Activated CD4-positive, alpha-beta T cell treated with anti-CD3 and anti-CD28 coated beads, Interleukin-2, amount 50 U/mL, for 4 hours (primary cell): ENCODE measurements at regions not wholly inside any gene's neighbourhood (a gene's known extent, or its start where the extent isn't known, plus 50 kb on each side); places are given as distances from the start of the nearest gene placed in this dataset.
A peak's percentile ranks its signal among the peaks of the same experiment; 100 is the strongest.
"Not testable (repeated sequence)": the region's sequence is repeated elsewhere in the genome, so short reads cannot be mapped to it uniquely, and the experiment has no call there.

Source experiments
- DNase-seq, 2 experiments: peaks; one replicate each; pipeline ENCODE4 v3.0.0-alpha.2; 2020

- DNase-seq = not testable (repeated sequence)
Observed at GRCh38 chr10:38364073-38364472, 269.9 kb downstream of the ZNF37A start.

DNA sequence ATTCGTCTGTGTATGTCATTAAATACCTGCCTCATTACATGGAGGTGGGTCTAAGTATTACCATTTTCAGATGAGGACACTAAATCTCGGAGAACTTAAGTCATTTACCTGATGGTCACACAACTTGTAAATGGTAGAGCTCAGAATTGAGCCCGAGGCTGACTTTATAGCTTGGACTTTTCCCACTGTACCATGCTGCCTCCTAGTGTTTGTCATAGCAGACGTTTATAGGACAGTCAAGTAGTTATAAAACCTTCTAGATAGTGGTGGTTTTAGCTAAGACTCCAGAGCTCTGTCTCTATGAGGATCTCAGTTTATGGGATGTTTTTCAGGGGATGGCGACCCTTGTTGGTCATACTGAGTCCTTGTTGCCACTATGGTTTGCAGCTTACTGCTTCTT is 271.8 kb downstream of the ZNF37A start:
- DNase-seq = not testable (repeated sequence)

DNA sequence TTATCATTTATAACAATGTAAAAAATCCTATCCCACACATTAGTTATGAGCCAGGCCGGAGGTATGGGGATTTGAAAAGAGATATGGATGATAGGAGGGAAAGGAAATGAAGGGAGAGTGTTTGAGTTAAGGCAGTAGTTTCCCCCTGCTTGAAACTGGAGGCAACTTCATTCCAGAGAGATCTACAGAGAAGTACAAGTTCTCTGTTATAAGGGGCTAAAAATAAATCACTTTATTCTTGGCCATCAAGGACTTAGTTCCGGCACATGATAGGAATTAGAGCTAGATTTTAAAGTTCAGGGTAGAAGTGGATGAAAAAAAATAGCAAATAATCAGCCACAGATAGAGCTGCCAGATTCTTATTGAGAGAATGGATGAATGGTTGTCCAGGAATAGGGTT is 289.7 kb downstream of the ZNF37A start:
- not testable (repeated sequence) for DNase-seq

DNA sequence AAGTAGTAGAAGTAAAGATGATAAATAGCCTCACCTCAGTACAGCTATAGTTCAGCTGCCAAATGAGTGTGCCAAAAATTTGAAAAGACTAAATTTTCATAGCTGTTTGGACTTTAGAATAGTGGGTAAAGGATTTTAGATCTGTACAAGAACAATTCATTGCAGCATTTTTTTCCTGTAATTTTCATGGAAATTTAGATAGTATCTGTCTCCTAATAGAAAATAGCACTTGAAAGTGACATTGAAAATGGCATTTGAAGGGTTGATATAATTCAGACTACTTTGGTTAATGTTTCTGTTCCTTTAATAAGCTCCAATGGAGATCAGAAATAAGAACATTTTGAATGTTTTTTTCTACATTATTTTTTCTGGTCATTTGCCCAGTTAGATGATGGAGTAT is 292.7 kb downstream of the ZNF37A start:
- DNase-seq = not testable (repeated sequence)

DNA sequence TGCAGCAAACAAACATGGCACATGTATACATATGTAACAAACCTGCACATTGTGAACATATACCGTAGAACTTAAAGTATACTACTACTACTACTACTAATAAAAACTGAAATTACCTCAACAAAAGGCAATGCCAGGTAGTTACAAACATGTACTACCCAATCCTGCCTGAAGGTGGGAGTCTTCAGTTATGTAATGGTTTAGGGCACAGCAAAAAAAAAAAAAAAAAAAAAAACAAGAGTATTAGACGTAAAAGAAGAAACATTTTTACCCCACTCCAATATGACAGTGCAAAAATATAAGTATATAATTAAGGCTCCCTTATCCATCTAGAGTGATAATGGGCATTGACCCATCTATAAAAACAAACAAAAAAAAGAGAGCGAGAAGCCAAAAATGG is 296.6 kb downstream of the ZNF37A start:
- DNase-seq = peak in 1 of 2 experiments; percentile 18

DNA sequence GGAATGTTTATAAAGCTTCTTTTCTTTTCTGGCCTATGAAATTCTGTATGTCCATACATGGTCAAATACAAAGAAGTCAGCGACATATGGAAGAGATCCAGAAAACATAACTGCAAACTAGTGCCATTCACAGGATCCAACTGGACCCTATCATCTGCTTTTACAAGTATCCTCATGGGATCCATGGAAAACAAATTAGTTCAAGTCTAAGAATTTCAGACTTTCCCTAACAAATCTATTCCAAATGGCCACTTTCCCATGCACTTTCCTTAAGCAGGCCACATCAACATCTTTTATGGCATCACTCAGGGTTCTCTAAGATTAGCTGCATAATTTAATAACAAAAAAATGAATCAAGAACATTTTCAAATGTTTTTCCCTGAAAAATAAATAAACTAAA is 301.3 kb downstream of the ZNF37A start:
- DNase-seq = not testable (repeated sequence)

DNA sequence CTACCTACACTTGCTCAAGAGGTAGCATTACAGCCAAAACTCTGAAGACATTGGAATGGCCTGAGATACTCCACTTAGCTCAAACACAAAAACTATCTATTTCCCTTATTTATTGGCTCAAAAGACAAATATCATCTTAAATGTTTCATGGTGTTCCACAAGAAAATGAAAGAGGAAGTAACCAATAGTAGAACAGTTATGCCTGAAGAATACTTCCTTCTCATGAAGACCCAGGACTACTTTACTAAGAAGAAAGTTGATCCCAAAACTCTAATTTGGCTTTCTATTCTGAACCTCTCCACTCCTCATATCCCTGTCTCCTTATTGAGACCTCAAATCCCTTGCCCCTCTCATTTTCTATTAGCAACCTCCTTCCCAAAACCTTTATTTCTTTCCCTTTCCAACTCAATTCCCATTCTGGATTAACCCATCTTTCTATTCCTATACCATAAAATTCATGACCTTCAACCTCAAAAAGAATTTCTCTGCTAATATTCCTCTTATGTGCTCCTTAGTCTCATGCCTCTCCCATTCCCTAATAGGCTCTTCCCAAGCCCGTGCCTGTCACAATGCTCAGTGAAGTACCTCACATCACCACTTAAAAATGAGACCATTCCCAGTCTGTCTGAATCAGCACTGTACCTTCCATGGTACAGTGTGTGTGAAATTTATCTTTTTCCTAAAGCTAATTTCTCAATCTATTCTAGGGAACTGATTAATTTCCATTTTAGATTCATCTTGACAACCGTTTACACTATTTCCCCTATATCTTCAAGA is 302.2 kb downstream of the ZNF37A start:
- not testable (repeated sequence) for DNase-seq

DNA sequence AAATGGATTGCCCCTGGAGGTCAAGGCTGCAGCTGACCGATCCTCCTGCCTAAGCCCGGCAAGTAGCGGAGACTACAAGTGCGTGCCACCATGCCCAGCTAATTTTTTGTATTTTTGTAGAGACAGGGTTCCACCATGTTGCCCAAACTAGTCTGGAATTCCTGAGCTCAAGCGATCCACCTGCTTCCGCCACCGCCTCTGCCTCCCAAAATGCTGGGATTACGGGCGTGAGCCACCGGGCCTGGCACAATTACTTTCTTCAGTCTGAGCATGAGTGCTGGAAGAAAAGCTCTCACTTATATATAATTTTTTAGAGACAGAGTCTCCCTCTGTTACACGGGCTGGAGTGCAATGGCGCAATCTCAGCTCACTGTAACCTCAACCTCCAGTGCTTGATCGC is 307.4 kb downstream of the ZNF37A start:
- DNase-seq = not testable (repeated sequence)

- DNase-seq = peak; percentile 90 to 91
Observed at GRCh38 chr10:38402442-38403346, 308.6 kb downstream of the ZNF37A start.

GRCh38 chr10:38403347-38404117 is 309.4 kb downstream of the ZNF37A start:
- DNase-seq = not testable (repeated sequence)

- DNase-seq = not testable (repeated sequence)
Observed at GRCh38 chr10:38423634-38424033, 329.5 kb downstream of the ZNF37A start.

GRCh38 chr10:38430242-38430641 is 336.1 kb downstream of the ZNF37A start:
- not testable (repeated sequence) for DNase-seq

DNA sequence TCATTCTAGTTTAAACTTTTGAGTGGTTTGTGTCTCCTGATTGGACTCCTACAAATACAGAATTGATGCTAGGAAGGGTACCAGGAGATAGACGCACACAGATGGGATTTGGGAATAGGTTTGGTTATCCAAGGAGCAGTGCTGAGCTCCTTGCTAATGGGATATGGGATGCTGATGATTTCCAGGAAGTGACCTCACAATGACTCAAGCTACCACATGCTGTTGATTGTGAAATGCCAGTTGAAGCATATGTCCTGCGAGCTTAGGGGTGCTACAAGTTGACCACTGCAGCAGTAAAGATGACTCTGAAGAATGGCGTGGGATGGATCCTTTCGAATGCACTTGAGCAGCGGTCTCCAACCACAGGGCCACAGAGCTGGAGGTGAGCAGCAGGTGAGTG is 343.2 kb downstream of the ZNF37A start:
- not testable (repeated sequence) for DNase-seq

DNA sequence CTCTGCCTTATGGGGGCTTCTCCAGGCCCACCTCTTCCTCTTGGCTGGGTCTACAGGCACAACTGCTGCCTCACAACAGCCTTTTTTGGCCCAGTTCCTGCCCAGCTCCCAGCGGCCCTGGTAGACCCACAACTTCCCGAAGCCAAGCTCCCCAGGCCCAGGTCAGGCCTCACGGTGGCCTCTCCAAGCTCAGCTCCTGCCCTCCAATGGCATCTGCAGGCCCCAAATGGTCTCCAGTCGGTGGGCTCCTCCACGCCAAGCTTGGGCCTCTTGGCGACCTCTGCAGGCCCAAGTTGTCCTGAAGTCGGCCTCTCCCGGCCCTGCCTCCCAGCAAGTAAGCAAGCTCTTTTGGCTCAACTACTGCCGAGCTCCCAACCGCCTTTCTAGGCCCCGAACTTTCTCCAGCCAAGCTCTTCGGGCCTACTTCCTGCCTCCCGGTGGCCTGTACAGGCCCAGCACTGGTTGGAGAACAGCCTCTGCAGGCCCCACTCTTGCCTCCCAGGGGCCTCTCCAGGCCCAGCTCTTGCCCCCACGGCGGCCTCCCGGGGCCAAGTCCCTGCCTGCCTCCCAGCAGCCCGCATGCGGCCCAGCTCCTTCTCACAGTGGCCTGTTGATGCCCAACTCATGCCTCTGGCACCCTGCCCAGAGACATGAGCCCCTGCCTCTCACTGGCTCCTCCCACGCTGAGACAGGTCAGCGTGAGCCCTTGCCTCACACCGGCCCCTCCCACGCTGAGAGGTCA is 354.6 kb downstream of the ZNF37A start:
- not testable (repeated sequence) for DNase-seq

DNA sequence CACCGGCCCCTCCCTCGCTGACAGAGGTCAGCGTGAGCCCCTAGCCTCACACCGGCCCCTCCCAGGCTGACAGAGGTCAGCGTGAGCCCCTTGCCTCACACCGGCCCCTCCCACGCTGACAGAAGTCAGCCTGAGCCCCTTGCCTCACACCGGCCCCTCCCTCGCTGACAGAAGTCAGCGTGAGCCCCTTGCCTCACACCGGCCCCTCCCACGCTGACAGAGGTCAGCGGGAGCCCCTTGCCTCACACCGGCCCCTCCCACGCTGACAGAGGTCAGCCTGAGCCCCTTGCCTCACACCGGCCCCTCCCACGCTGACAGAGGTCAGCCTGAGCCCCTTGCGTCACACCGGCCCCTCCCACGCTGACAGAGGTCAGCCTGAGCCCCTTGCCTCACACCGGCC is 355.5 kb downstream of the ZNF37A start:
- DNase-seq = not testable (repeated sequence)

GRCh38 chr10:38450372-38451057 is 356.4 kb downstream of the ZNF37A start:
- DNase-seq = not testable (repeated sequence)

GRCh38 chr10:38451306-38451967 is 357.3 kb downstream of the ZNF37A start:
- DNase-seq = not testable (repeated sequence)
